COLO668 (cell line): ENCODE measurements at regions not wholly inside any gene's neighbourhood (a gene's known extent, or its start where the extent isn't known, plus 50 kb on each side); places are given as distances from the start of the nearest gene placed in this dataset.
"Not testable (repeated sequence)": the region's sequence is repeated elsewhere in the genome, so short reads cannot be mapped to it uniquely, and the experiment has no call there.

Experiments used
- DNase-seq: peaks from one replicate; lab custom pipeline; 2025; ENCODE audit not compliant: unreplicated experiment; lab: John Stamatoyannopoulos, UW

DNA sequence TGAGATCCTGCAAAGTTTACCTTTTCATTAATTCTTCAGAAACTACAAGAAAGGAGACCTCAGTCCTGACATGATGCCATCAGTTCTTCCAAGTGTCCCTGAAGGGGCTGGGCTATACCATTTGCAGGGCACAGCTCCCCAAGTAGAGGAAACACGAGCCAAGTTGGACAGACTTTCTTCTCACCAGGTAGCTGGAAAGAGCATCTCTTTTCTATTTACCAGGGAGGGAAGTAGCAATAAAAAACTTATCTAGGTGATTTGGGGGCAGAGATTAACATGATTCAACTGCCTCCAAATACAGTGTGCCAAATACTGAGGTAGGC lies 103.9 kb upstream of the KCND3 start:
- DNase-seq = no peak

DNA sequence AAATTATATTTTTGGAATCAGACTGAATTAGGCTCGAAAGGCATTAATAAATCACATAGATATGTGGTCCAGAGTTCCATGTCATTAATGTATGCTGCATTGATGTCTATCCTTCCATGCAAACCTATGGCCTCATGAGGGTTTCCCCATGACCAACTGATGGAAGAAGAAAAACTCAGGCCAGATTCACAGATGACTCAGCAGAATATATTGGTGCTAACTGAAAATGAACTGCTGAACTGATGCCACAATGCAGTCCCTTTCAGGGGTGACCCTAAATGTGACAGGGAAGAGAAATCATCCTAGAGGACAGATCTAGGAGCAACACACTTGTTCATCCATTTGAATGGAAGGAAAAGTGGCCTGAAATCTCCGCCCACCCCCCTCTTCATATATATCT lies 110.5 kb upstream of the KCND3 start:
- no peak for DNase-seq

DNA sequence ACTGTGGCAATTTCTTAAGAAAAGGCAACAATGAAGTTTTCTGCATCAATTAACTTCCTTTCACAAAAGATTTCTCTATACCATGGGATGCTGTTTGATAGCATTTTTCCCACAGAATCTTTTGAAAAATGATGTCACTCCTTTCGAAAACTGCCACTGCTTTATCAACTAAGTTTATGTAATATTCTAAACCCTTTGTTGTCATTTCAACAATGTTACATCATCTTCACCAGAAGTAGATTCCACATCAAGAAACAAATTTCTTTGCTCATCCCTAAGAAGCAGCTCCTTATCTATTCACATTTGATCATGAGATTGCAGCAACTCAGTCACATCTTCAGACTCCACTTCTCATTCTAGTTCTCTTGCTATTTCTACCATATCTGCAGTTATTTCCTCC lies 116.1 kb upstream of the KCND3 start:
- no peak for DNase-seq

DNA sequence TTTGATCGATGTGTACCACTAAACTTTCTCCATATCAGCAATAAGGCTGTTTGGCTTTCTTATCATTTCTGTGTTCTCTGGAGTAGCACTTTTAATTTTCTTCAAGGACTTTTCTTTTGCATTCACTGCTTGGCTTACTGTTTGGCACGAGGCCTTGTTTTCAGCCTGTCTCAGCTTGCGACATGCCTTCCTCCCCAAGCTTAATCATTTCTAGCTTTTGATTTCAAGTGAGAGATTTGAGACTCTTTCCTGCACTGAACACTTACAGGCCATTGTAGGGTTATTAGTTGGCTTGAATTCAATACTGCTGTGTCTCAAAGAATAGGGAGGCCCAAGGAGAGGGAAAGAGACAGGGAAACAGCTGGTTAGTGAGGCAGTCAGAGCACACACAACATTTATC lies 120.6 kb upstream of the KCND3 start:
- no peak for DNase-seq

DNA sequence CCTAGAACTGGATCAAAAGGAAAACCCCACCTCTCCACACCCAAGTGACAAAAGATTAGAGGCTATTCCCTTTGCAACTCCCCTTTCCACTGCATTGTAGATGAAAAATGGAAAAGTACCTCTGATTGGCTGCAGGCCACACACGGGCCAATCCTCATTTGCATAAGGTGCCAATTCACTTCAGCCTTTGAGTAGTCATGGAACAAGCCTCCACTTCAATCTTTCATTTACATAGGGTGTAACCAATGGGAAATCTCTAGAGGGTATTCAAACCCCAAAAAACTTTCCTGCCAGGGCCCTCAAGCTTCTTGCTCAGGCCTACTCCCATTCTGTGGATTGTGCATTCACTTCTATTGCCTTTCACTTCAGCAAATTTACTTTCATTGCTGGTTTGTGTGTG lies 122.3 kb upstream of the KCND3 start:
- no peak for DNase-seq

DNA sequence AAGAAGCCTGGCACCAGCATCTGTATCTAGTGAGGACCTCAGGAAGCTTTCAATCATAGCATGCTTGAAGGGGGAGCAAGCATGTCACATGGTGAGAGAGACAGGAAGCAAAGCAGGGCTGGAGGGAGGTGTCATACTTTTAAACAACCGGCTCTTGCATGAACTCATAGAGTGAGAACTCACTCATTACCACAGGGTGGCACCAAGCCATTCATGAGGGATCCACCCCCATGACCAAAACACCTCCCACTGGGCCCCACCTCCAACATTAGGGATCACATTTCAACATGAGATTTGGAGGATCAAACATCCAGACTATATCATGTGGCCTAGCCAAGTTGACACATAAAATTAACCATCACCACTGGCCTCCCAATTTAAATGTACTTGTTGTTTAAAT lies 125.1 kb upstream of the KCND3 start:
- no peak for DNase-seq

DNA sequence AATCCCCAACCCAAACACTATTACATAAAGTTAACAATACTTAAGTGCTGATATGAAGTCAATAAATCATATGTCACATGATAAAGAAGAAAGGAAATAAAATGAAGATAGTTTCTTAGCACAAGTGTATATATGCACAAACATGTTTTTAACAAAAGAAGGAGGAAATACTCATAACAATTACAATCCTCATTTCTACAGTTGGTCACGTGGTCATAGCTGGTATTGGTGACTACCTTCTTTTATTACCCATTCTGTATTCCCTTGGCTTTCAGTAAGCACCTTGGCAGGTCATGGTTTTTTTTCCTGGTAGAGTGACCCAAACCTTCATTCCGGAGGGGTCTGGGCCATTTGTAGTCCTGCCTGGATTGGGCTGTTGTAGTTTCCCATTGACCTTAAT lies 137.1 kb upstream of the KCND3 start:
- no peak for DNase-seq

DNA sequence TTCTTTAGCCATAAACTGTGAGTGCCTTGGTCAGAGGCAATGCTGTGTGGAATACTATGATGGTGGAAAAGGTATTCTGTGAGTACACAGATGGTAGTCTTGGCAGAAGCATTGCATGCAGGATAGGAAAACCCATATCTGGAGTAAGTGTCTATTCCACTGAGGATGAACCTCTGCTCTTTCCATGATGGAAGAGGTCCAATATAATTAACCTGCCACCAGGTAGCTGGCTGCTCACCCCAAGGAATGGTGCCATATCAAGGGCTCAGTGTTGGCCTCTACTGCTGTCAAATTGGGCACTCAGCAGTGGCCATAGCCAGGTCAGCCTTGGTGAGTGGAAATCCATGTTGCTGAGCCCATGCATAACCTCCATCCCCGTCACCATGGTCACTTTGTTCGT lies 138.1 kb upstream of the KCND3 start:
- not testable (repeated sequence) for DNase-seq

DNA sequence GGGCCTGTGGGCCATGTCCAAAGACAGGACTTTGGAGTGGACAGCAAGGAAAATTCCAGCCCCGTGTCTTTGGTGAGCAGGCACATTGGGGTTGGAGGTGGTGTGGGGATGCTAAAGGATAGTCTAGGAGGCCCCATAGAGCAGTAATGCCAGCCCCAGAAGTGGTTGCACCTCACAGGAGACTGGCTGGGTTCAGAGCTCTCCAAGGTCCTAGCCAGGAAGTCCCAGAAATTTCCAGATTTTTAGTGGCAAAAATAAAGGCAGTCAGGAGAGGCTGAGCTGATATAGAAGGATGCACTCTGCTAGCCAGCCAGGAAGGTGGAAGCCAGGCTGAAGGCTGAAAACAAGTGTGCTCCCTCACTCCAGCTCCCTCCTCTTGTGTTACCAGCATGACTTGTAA lies 144.0 kb upstream of the KCND3 start:
- DNase-seq = no peak

DNA sequence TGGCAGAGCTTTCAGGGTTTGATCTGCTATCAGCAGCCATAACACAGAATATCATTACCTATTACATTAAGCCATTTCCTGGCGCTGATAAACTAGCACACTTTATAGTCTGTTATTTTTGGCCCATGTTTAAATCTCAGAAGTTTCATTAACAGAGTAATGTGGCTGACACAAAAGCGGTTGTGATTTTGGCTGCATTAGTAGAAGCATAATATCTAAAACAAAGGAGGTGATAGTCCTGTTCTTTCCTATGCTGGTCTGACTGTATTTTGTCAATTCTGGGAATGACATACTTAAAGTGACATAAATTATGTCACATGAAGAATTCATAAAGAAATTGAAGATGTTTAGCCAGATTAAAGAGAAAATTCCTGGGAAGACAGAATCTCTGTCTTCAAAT lies 151.3 kb upstream of the KCND3 start:
- no peak for DNase-seq

DNA sequence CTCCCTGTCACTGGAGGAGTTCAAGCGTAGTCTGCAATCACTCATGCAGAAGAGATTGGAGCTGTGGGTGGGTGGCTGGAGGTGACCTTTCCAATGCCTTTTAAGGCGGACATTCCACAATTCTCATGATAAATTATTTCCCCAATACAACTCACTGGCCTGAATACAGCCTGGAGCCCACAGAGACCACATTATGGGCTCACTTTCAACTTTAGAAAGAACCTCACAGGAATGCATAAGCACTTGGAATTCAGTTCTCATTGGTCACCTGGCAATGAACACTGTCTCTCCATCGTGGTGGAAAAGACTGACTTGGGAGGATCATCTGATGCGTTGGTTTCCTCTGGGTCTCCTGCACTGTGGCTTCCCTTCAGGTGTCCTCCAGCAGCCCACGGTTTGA lies 151.8 kb upstream of the KCND3 start:
- DNase-seq = no peak

DNA sequence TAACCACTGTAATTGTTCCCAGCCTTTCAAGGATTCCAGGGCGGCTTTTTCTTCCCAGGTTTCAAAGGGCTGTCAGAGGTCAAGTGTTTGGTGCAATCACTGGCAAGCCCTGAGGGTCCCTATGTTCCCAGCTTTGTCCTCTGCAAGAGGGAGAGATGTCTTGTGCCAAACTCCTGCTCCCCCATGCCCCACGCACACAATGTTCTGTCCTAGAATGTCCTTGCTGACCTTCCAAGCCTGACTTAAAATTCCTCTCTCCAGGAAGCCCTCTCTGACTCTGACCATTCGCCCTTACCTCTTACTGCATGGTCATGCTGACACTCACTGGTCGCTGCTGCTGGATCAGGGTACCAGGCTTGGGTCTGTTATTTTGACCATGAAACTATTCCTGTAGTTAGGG lies 152.5 kb upstream of the KCND3 start:
- DNase-seq = no peak

DNA sequence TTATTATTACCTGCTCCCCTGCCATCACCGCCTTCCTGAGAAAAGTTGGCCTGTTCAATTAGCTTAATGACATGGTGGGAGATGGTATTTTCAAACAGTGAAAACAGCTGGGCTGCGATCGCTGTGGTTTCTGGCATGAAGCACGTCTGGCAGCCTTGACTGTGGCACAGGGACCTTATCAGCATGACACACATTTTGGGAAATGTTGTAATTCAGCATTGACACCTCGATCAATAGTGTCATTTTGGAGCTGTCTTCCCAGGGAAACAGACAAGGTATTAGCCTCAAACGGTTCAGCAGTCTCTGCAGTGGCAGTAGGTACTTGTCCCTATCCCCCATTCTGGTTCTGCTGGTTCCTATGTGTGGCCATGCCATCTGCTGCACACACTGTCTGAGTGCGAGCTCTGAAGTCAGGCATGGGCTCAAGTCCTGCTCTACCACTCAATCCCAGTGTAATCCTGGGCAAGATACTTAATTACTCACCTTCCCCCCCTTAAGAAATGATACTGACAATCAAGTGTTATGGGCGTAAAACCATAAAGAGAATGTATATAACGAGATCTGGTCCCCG lies 154.5 kb upstream of the KCND3 start:
- DNase-seq = no peak

DNA sequence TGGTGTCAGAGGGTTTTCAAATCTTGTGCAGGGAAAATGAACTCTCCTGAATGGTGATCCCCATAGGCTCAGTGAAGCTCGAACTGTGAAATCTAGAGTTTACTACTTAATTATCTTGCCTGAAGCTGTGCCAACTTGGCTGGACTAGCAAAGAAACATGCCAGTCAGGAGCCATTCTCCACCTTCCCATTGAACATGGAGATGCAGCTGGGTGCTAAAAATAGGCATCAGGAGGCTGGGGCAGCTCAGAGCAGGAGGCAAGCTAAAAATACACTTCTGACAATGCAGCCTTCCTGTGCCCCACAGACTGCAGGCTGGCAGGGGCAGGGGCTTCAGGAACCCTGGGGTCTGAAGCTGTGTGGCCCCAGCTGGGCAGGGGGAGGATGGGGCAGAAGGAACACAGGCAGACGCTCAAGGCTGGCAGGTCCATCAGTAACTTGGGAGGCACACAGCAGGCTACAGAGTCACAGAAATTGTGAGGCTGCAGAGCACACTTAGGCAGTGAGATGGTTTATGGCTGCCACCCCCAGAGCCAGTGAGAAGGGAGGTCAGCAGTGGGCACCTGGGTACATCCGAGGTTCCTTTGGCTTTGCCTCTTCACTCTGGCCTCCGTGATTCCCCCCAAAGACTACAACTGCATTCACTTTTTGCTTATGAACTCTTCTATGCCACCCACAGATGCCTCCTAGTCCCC lies 155.4 kb upstream of the KCND3 start:
- no peak for DNase-seq

DNA sequence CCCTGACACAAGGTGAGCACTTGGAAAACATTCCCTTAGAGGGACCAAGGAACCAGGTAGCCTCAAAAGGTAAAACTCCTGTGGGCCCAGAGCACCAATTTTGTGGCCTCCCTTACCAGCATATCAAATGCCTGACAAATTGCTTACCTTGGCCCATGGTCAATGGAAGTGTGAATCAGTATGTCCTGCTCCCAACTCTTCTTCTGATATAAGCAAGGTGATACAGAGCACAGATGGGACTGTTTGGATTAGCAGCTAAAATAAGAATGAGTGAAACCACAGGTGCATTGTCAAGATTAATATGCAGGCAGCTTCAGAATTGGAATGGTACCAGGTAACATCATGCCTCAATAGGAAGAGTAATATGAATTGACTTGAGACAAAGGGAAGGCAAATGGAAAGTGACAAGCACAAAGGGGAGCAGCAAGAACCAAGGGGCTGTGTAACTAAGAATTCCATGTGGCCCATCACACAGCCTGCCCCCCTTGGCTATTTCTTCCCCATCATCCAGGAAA lies 156.8 kb upstream of the KCND3 start:
- no peak for DNase-seq

DNA sequence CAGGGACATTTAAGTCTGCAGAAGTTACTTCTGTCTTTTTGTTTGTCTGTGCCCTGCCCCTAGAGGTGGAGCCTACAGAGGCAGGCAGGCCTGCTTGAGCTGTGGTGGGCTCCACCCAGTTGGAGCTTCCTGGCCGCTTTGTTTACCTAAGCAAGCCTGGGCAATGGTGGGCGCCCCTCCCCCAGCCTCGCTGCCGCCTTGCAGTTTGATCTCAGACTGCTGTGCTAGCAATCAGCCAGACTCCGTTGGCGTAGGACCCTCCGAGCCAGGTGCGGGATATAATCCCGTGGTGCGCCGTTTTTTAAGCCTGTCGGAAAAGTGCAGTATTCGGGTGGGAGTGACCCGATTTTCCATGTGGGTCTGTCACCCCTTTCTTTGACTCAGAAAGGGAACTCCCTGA lies 170.7 kb upstream of the KCND3 start:
- DNase-seq = not testable (repeated sequence)

DNA sequence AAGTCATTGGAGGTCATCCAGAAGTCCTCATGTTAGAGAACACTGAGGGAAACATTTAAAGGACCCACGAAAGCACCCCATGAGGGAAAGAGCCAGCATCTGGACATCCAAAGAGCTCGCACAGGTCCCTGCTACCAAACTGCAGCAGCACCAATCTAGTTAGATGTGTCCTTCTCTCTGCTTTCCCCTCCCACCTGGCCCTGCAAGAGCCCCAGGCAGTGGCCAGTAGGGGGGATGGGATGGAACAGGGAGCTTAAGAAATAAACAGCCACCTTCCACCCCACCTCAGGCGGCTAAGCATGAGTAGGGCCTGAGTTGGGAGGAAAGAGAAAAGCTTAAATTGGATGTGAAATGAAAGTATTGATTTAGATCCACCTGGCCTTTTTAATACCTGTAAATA lies 175.9 kb upstream of the KCND3 start:
- no peak for DNase-seq

DNA sequence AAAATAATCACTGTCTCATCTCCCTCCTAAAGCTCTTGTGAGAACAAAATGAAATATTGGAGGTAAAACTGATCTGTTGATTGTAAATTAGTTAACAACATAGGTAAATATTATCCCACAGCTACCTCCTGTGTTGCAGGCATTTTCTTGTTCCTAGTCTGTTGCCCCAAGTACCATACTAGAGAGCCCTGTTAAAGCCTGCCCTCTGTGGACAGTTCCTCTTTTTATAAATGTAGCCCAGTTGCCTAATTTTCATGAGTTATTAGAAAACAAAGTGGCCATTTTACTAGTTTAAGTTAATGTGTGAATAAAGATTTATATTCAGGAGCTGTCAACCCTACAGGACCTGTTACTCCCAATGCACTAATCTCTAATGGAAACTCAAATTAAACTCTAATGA lies 180.0 kb upstream of the KCND3 start:
- DNase-seq = no peak

DNA sequence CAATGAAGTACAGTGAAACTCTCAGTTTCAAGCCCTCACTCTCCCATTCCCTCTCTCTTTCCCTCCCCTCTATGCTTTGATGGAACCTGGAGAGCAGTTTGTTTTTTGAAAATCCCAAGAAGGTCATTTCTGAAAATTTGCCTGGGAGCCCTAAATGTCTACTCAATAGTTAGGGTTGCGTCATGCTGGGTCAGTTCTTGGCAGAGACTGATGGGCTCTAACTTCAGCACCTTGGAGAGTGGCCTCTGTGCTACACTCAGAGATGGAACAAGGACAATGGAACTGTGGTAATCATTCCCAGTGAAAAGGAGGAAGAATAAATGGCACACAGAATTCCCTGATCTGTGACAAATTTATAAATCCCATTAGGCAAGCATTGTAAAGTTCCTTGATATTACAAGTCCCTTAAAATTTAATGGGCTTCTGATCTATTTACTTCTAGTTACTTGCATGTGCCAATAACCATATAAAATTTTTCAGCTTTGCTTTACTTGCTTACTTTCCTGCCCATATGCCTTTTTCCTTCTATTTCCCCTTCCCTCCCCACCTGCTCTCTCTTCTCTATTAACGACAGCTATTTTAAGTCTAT lies 182.9 kb upstream of the KCND3 start:
- DNase-seq = no peak

DNA sequence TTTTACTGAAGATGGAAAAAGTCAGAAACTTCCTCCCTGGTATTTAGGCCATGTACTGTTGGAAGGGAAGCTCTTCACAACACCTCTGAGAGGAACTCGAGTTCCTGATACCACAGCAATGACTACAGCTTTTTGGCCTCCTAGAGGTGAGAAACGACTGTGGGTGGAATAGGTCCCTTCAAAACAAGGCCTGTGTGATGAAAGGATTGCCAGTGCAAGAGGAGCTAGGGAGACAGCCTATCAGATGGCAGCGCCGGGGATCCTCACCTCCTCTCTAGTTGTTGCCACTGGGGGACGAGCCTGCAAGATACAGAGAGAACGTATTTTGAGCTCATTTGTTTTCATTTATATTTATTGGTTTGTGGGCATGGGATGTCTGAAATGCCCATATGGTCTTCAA lies 187.8 kb upstream of the KCND3 start:
- no peak for DNase-seq

DNA sequence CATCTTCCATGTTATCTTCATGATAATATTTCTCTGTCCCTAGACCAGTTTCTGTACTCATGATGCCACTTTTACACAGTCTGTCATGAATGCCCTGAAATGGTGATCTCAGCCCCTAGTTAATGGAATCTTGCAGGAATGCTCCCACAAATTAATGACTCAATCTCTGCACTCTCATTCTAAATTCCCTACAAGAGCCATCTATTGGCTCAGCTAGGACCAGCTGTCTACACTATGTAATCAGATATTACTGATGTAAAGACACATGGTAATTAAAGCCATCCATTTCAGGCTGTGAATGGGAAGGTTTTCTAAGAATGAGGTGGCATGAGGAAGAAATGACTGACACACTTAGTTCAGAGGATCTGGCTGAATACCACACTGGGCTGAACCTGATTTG lies 199.1 kb upstream of the KCND3 start:
- no peak for DNase-seq

DNA sequence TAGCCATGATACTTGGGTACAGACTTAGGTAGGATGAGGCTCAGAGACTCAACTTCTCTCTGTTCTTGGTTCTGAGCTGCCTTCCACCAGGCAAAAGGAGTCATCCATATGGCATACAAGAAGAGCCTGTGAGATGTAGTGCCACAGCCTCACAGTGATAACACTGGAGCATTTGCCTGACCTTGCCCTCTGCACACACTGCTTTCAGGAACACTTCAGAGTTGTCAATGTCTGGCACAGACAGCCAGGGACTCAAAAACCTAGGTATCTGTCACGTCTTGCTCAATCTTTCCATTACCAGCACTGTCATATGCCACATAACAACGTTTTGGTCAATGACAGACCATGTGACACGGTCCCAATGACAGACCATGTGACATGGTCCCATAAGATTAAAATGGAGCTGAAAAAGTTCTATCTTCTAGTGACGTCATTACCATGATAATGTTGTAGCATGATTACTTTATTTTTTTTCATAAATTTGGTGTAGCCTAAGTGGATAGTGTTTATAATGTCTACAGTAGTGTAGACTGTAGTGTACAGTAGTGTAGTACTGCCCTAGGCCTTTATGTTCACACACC lies 199.9 kb upstream of the CTTNBP2NL start:
- no peak for DNase-seq

DNA sequence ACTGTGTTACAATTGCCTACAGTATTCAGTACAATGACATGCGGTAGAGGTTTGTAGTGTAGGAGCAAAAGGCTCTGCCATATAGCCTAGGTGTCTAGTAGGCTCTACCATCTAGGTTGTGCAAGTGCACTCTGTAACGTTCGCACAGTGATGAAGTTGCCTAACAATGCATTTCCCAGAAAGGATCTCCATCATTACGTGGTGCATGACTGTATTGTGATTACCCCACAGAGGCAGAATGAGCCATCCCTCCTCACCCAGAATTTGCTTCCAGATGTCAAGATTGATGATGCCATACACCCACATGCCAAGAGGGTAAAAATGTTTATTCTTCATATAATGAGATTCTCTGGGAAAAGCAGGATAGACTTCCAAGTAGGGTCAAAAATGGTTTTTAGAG lies 199.3 kb upstream of the CTTNBP2NL start:
- no peak for DNase-seq
